DMS153 treated with DMSO at 0.1 percent for 48 hours (cell line): ENCODE measurements at regions not wholly inside any gene's neighbourhood (a gene's known extent, or its start where the extent isn't known, plus 50 kb on each side); places are given as distances from the start of the nearest gene placed in this dataset.
"Not testable (repeated sequence)": the region's sequence is repeated elsewhere in the genome, so short reads cannot be mapped to it uniquely, and the experiment has no call there.

Source experiments
- DNase-seq: peaks from one replicate; lab custom pipeline; 2025; ENCODE audit not compliant: unreplicated experiment; lab: John Stamatoyannopoulos, UW

GRCh38 chr17:53344778-53345177 lies 477.9 kb upstream of the KIF2B start:
- DNase-seq, result no peak

GRCh38 chr17:53336281-53336680 lies 486.4 kb upstream of the KIF2B start:
- no peak for DNase-seq

- DNase-seq, result no peak
Observed at GRCh38 chr17:53335443-53335842, 487.3 kb upstream of the KIF2B start.

- DNase-seq, result no peak
Observed at GRCh38 chr17:53330756-53331155, 492.0 kb upstream of the KIF2B start.

DNA sequence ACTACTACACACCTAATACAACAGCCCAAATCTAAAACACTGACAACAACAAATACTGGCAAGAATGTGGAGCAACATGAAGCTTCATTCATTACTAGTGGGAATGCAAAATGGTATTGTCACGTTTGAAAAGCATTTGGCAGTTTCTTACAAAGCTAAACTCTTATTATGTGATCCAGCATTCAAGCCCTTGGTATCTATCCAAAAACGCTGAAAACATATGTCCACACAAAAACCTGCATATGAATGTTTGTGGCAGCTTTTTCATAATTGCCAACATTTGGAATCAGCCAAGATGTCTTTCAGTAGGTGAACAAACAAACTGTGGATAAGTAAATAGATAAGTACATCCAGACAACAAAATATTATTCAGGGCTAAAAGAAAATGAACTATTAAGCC lies 501.1 kb upstream of the KIF2B start:
- no peak for DNase-seq

DNA sequence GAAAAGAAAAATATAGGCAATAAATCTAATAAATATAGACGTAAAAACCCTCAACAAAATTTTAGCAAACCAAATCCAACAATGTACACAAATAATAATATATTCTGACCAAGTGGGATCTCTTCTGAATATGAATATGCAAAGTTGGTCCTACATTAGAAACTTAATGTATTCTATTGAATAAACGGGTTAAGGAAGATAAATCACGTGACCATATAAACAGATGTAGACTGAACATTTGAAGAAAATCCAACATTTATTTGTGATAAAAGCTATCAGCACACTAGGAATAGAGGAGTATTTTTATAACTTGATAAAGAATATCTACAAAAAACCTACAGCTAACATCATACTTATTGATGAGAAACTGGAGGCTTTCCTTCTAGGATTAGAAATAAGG lies 502.8 kb upstream of the KIF2B start:
- no peak for DNase-seq

DNA sequence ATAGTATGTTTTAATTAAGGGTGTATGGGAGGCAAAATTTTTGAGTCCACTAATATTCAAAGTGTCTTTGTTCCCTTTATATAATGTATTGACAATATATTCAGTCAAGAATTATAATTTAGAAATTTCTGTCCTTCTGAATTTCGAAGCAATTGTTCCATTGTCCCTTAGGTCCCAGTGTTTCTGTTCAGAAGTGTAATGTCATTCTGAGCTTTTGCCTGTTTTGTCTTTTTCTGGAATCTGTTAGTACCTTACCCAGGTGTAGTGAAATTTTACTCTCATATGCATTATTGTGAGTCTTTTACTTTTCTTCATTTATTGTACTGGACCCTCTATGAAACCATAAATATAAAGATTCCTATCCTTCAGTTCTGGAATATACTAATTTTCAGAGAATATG lies 505.7 kb upstream of the KIF2B start:
- DNase-seq, result no peak

DNA sequence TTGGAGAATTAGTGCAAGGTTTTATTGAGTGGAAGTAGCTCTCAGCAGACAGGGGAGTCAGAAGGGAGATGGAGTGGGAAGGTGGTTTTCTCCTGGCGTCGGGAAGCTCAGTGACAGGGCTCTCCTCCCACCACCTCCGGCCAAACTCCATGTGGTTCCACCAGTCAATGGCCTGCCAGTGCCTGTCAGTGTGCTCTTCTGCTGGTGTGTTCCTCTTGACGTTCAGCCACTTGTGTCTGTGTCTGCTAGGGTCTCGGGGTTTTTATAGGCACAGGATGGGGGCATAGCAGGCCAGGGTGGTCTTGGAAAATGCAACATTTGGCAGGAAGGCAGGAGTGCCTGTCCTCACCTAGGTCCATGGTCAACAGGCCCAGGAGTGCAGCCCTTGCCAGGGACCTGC lies 506.7 kb upstream of the KIF2B start:
- no peak for DNase-seq

GRCh38 chr17:53314521-53314920 lies 508.2 kb upstream of the KIF2B start:
- no peak for DNase-seq

GRCh38 chr17:53313746-53314145 lies 509.0 kb upstream of the KIF2B start:
- DNase-seq, result no peak

- DNase-seq, result no peak
Observed at GRCh38 chr17:53278466-53278865, 544.3 kb upstream of the KIF2B start.

DNA sequence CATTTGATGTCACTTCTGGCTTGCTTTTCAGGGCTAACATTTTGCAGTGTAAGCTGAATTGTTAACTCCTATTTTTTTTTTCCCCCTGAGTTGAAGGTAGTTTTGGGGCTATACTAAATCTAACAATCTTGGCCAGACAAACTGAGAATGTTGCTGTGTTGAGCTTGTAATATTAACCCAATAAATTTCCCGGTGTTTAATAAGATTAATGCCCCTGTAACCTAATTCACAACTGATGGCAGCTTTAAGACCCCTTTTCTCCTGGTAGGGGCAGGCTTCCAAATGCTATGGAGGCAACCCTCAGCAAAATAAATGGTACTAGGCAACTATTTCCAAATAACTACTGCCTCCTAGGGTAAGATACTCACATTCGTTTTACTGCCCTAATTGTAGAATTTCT lies 549.6 kb upstream of the KIF2B start:
- DNase-seq, result no peak

- DNase-seq, result no peak
Observed at GRCh38 chr17:53270936-53271335, 551.8 kb upstream of the KIF2B start.

DNA sequence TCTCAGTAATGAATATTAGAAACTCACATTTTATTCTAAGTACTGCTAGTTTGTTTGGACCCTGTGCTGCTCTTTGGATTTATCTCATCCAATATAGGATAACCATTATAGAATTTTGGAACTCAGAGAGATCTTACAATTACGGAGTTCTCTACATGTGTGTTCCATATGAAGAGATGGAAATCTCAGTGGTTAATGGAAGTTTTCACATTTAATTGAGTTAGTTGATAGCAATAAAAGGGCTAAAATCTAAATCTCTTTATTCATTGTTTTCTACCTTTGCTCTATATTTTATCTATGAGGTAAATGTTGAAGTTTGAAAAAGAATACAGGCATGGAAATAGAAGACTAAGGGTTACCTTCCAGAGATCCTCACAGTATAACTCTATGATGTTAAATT lies 558.0 kb upstream of the KIF2B start:
- DNase-seq, result no peak

GRCh38 chr17:53253956-53254597 lies 568.6 kb upstream of the KIF2B start:
- no peak for DNase-seq

- DNase-seq, result no peak
Observed at GRCh38 chr17:53249036-53249435, 573.7 kb upstream of the KIF2B start.

GRCh38 chr17:53234138-53234537 lies 588.6 kb upstream of the KIF2B start:
- no peak for DNase-seq

DNA sequence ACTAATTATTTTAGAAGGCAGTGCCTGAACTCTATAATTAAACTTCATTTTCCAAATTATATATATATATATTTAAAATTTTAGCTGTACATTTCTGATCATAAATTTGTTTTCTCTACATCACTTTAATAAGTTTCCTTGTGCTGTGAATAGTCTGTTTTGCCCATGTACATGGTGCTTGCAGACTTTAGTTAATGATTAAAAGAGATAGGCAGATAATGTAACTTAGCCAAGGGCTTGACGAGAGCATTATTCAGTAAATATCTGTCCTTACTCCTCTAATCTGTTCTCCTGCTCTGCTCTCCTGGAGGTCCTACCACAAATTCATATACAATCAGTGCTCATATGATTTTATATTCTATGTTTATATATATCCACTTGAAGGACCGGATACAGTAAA lies 595.2 kb upstream of the KIF2B start:
- DNase-seq, result no peak

- DNase-seq, result no peak
Observed at GRCh38 chr17:53227111-53227510, 595.6 kb upstream of the KIF2B start.

DNA sequence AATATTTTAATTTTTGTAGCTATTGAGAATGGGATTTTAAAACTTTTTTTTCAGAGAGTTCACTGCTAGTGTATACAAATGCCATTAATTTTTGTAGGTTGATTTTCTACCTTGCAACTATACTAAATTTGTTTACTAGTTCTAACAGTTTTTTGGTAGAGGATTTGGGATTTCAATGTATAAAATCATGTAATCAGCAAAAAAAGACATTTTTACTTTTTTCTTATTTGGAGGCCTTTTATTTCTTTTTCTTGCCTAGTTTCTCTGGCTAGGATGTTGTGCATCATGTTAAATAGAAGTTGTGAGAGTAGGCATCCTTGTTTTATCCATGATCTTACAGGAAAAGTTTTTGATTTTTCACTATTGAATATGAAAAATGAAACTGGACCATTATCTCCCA lies 602.9 kb upstream of the KIF2B start:
- DNase-seq, result no peak

DNA sequence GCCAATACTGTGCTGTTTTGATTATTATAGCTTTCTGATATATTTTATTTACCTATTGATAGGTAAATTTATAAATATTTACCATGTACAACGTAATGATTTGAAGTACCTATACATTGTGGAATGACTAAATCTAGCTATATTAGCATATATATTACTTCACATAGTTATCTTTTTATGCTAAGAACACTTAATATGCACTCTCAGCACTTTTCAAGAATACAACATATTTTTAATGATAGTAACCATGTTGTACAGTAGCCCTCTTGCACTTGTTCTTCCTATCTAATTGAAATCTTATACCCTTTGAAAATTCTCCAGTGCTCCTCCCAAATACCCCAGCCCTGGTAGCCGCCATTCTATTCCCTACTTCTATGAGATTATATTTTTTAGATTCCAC lies 604.0 kb upstream of the KIF2B start:
- DNase-seq, result no peak

DNA sequence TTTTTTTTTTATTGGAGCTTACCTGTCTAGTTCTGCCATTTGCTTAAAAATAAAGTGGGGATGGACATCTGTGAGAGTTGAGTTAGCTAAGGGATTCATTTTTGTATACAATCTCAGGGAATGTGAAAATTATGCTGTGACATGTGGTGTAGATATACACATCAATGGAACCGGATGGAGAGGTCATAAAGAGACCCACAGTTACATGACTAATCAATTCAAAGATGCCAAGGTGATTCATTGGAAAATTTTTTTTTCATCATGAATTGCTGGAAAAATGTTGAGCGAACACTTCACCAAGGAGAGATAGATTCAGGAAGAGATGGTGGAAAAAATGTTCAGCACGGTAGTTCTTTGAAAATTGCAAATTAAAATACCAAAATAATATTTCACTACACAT lies 605.4 kb upstream of the KIF2B start:
- DNase-seq, result no peak

DNA sequence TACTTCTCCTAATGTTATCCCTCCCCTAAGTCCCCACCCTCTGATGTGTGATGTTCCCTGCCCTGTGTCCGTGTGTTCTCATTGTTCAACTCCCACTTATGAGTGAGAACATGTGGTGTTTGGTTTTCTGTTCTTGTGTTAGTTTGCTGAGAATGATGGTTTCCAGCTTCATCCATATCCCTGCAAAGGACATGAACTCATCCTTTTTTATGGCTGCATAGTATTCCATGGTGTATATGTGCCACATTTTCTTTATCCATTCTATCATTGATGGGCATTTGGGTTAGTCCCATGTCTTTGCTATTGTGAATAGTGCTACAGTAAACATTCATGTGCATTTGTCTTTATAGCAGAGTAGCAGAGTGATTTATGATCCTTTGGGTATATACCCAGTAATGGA lies 613.8 kb upstream of the KIF2B start:
- DNase-seq, result not testable (repeated sequence)

GRCh38 chr17:53193044-53193443 lies 629.7 kb upstream of the KIF2B start:
- DNase-seq, result no peak
